ENCODE measurements at regions not wholly inside any gene's neighbourhood (a gene's known extent, or its start where the extent isn't known, plus 50 kb on each side); places are given as distances from the start of the nearest gene placed in this dataset.
A peak's percentile ranks its signal among the peaks of the same experiment; 100 is the strongest.

DNA sequence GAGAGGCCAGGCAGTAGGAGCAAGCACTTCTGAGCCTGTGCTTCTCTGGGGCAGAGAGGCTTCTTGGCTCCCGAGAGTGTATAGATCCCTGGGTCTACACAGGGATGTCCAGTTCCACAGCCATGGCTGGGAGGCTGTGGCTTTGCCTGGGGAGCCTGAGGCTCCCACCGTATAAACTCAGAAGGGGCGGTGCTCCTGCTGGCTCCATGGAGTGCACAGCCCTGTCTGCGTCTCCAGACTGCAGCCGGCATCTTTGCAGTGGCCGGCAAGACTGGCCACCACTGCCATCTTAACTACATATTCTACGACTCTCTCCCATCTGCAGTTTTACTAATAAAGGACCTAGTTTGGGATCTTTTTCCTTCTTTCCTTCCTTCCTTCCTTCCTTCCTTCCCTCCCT, 1253.8 kb downstream of the C4orf33 start:
- Histone ChIP-seq H3K27me3 (ENCODE audit: insufficient read depth, insufficient read length) (no peaks in the 10 kb centered on the region), H3K4me1 (ENCODE audit: insufficient read depth, insufficient read length) (no peaks in the 10 kb centered on the region), H3K9me3 (ENCODE audit: insufficient read depth, low read length) (no peaks in the 10 kb centered on the region), H3K4me3 (ENCODE audit: insufficient read length, low read depth) (no peak overlapping the region), H3K9ac (ENCODE audit: insufficient read length, low read depth) (no peak overlapping the region), H3K36me3 (ENCODE audit: insufficient read depth, insufficient read length, low read length) (no peaks in the 10 kb centered on the region)
- DNase-seq (ENCODE audit: low read depth, low spot score): no peak
- TF ChIP-seq SUZ12 (IDR thresholded peaks at IDR 0.05; ENCODE audit: extremely low read depth, insufficient read depth, insufficient read length): no peak
- TF ChIP-seq ZNF274 (IDR thresholded peaks at IDR 0.05; ENCODE audit: low read depth, low read length): no peak
- no peak for TF ChIP-seq YY1 (IDR thresholded peaks at IDR 0.05; ENCODE audit: insufficient read depth, insufficient read length)

DNA sequence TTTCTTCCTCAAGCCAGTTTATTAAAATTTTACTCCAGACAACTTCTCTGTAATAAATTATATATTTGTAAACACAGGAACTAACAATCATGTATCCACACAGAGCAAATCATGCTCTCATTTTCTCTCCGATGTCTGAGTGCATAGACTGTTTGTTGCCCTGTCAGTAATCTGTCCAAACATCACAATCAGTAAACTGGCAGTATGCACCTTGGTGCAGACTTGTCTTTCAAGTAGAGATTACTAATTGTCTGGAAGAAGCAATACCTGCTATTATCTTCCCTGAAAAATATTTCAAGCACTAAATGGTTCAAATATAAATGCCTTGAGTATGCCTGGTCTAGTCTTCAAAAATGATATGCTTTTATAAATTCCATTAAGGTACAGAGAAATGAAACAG, 1260.9 kb downstream of the C4orf33 start:
- Histone ChIP-seq H3K9me3 (ENCODE audit: insufficient read depth, low read length) (no peaks in the 10 kb centered on the region), H3K9ac (ENCODE audit: insufficient read length, low read depth) (no peak overlapping the region), H3K4me3 (ENCODE audit: insufficient read length, low read depth) (no peak overlapping the region), H3K36me3 (ENCODE audit: insufficient read depth, insufficient read length, low read length) (no peaks in the 10 kb centered on the region), H3K27me3 (ENCODE audit: insufficient read depth, insufficient read length) (no peaks in the 10 kb centered on the region), H3K4me1 (ENCODE audit: insufficient read depth, insufficient read length) (no peaks in the 10 kb centered on the region)
- no peak for DNase-seq (ENCODE audit: low read depth, low spot score)
- TF ChIP-seq SUZ12 (IDR thresholded peaks at IDR 0.05; ENCODE audit: extremely low read depth, insufficient read depth, insufficient read length) (no peak), ZNF274 (IDR thresholded peaks at IDR 0.05; ENCODE audit: low read depth, low read length) (no peak), YY1 (IDR thresholded peaks at IDR 0.05; ENCODE audit: insufficient read depth, insufficient read length) (no peak)

DNA sequence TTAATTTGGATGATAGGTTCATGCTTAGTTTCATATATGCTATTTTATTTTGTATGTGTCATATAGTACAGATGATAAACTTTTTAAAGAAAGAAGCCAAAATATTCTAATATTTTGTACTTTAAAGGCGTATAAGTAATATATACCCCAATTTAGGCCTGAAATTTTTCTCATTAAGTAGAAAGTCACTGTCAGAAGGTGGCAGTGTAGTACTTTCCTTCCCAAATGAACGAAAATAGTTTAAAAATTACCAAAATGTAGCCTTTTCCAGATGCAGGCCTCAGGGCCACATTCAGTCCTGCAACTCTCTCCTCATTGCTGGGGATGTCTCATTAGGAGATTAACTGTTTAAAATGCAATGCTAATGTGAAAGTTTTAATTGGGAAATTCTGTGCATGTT, 1263.6 kb downstream of the C4orf33 start:
- Histone ChIP-seq H3K4me3 (ENCODE audit: insufficient read length, low read depth) (no peak overlapping the region), H3K9ac (ENCODE audit: insufficient read length, low read depth) (no peak overlapping the region), H3K27me3 (ENCODE audit: insufficient read depth, insufficient read length) (no peaks in the 10 kb centered on the region), H3K9me3 (ENCODE audit: insufficient read depth, low read length) (no peaks in the 10 kb centered on the region), H3K36me3 (ENCODE audit: insufficient read depth, insufficient read length, low read length) (no peaks in the 10 kb centered on the region), H3K4me1 (ENCODE audit: insufficient read depth, insufficient read length) (no peaks in the 10 kb centered on the region)
- TF ChIP-seq YY1 (IDR thresholded peaks at IDR 0.05; ENCODE audit: insufficient read depth, insufficient read length) (no peak), ZNF274 (IDR thresholded peaks at IDR 0.05; ENCODE audit: low read depth, low read length) (no peak), SUZ12 (IDR thresholded peaks at IDR 0.05; ENCODE audit: extremely low read depth, insufficient read depth, insufficient read length) (no peak)
- peak; percentile 6 for DNase-seq (ENCODE audit: low read depth, low spot score)

DNA sequence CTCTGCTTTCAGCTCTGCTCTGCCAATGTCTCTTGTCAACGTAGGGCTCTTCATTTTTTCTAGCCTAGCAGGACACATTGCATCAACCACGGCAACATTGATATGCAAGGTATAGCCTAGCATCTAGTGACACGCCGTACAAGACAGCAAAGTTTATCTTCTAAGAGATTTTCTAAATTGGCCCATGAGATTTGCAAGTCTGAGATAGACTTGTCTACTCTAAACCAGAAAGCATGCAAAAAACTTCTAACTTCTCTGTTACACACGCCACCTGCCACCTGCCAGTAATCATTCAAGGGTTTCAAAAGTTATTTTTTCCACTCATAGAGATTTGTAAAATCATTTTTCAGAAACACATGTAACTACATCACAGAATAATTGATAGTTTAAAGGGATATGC, 1265.7 kb downstream of the C4orf33 start:
- no peaks in the 10 kb centered on the region for H3K27me3 ChIP-seq (ENCODE audit: insufficient read depth, insufficient read length)
- H3K9me3 ChIP-seq (ENCODE audit: insufficient read depth, low read length): no peaks in the 10 kb centered on the region
- H3K4me1 ChIP-seq (ENCODE audit: insufficient read depth, insufficient read length): no peaks in the 10 kb centered on the region
- H3K36me3 ChIP-seq (ENCODE audit: insufficient read depth, insufficient read length, low read length): no peaks in the 10 kb centered on the region
- TF ChIP-seq SUZ12 (IDR thresholded peaks at IDR 0.05; ENCODE audit: extremely low read depth, insufficient read depth, insufficient read length) (no peak), YY1 (IDR thresholded peaks at IDR 0.05; ENCODE audit: insufficient read depth, insufficient read length) (no peak), ZNF274 (IDR thresholded peaks at IDR 0.05; ENCODE audit: low read depth, low read length) (no peak)
- no peak overlapping the region for H3K4me3 ChIP-seq (ENCODE audit: insufficient read length, low read depth)
- DNase-seq (ENCODE audit: low read depth, low spot score): no peak
- H3K9ac ChIP-seq (ENCODE audit: insufficient read length, low read depth): no peak overlapping the region

DNA sequence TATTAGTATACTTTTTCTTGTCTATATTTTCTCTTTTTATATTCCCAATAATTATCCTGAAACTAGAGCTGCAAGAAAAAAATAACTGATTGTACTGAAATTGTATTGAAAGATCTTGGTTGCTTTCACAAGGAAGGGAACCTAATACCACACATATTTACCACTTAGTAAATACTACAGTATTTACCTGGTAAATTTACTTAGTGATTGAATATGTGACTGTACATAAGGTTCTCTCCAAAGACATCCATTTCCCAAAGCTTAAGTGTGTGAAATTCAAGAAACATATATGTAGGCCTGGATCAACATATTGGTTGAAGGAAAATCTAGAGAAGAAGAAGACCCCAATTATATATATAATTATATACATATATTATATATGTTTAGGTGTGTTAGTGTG, 1272.7 kb downstream of the C4orf33 start:
- Histone ChIP-seq H3K4me1 (ENCODE audit: insufficient read depth, insufficient read length) (no peaks in the 10 kb centered on the region), H3K36me3 (ENCODE audit: insufficient read depth, insufficient read length, low read length) (no peaks in the 10 kb centered on the region), H3K27me3 (ENCODE audit: insufficient read depth, insufficient read length) (no peaks in the 10 kb centered on the region), H3K9ac (ENCODE audit: insufficient read length, low read depth) (no peak overlapping the region), H3K4me3 (ENCODE audit: insufficient read length, low read depth) (no peak overlapping the region), H3K9me3 (ENCODE audit: insufficient read depth, low read length) (no peaks in the 10 kb centered on the region)
- no peak for DNase-seq (ENCODE audit: low read depth, low spot score)
- no peak for TF ChIP-seq ZNF274 (IDR thresholded peaks at IDR 0.05; ENCODE audit: low read depth, low read length)
- TF ChIP-seq SUZ12 (IDR thresholded peaks at IDR 0.05; ENCODE audit: extremely low read depth, insufficient read depth, insufficient read length): no peak
- no peak for TF ChIP-seq YY1 (IDR thresholded peaks at IDR 0.05; ENCODE audit: insufficient read depth, insufficient read length)

DNA sequence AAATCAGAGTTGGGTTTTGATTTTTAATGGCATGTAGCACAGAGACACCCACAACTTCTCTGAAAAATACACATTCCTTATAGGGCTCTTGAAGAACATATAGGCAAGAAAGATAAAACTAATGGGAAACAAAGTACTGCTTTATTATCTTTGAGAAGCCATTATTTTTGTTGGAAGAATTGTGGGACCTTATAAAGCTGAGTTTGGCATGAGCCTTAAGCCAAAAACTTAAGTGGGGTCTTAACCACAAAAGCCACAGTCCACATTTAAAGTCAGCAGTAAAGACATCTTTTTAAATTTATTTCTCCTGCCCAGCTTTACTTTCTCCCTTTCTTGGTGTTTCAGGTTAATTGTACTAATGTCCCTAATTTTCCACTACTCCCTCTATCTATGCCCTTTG, 1297.3 kb downstream of the C4orf33 start:
- Histone ChIP-seq H3K4me3 (ENCODE audit: insufficient read length, low read depth) (no peak overlapping the region), H3K4me1 (ENCODE audit: insufficient read depth, insufficient read length) (no peaks in the 10 kb centered on the region), H3K36me3 (ENCODE audit: insufficient read depth, insufficient read length, low read length) (no peaks in the 10 kb centered on the region), H3K9ac (ENCODE audit: insufficient read length, low read depth) (no peak overlapping the region), H3K9me3 (ENCODE audit: insufficient read depth, low read length) (no peaks in the 10 kb centered on the region), H3K27me3 (ENCODE audit: insufficient read depth, insufficient read length) (no peaks in the 10 kb centered on the region)
- TF ChIP-seq SUZ12 (IDR thresholded peaks at IDR 0.05; ENCODE audit: extremely low read depth, insufficient read depth, insufficient read length) (no peak), ZNF274 (IDR thresholded peaks at IDR 0.05; ENCODE audit: low read depth, low read length) (no peak), YY1 (IDR thresholded peaks at IDR 0.05; ENCODE audit: insufficient read depth, insufficient read length) (no peak)
- DNase-seq (ENCODE audit: low read depth, low spot score): no peak

DNA sequence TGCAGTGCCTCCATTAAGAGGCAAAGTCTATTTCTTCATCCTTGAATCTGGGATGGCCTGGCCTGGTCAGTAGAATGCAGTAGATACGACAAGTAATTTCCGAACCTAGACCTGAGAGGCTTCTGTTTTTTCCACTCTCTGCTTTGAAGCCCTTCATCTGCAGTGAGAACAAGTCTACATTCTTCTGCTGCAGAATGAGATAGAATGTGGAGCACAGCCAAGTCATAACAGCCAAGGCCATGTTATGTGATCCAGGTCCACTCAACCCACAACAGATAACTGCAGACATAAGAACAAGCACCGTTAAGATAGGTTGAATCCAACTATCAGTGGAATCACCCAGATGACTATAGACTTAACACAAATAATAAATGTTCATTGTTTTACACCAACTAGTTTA, 1297.7 kb downstream of the C4orf33 start:
- H3K36me3 ChIP-seq (ENCODE audit: insufficient read depth, insufficient read length, low read length): no peaks in the 10 kb centered on the region
- no peaks in the 10 kb centered on the region for H3K9me3 ChIP-seq (ENCODE audit: insufficient read depth, low read length)
- no peaks in the 10 kb centered on the region for H3K27me3 ChIP-seq (ENCODE audit: insufficient read depth, insufficient read length)
- H3K4me1 ChIP-seq (ENCODE audit: insufficient read depth, insufficient read length): no peaks in the 10 kb centered on the region
- no peak overlapping the region for H3K9ac ChIP-seq (ENCODE audit: insufficient read length, low read depth)
- no peak for DNase-seq (ENCODE audit: low read depth, low spot score)
- no peak for TF ChIP-seq ZNF274 (IDR thresholded peaks at IDR 0.05; ENCODE audit: low read depth, low read length)
- TF ChIP-seq SUZ12 (IDR thresholded peaks at IDR 0.05; ENCODE audit: extremely low read depth, insufficient read depth, insufficient read length): no peak
- no peak for TF ChIP-seq YY1 (IDR thresholded peaks at IDR 0.05; ENCODE audit: insufficient read depth, insufficient read length)
- H3K4me3 ChIP-seq (ENCODE audit: insufficient read length, low read depth): no peak overlapping the region

DNA sequence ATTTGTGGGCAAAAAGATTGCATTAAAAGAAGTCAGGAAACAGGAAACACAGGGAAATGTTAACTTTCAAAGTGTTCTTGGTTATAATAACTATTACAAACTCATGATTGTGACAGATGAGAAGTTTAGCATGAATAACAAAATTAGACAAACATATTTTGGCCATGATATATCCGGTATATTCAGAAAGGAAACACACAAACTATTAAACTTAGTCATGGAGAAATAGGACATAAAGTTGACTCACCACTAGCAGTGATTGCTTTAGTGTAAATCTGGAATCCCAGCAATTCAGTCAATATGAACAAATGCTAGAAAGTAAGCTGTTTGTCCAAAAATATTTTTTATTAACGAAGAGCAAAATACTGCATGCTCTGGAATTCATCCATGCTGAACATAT, 1299.9 kb downstream of the C4orf33 start:
- TF ChIP-seq YY1 (IDR thresholded peaks at IDR 0.05; ENCODE audit: insufficient read depth, insufficient read length) (no peak), ZNF274 (IDR thresholded peaks at IDR 0.05; ENCODE audit: low read depth, low read length) (no peak), SUZ12 (IDR thresholded peaks at IDR 0.05; ENCODE audit: extremely low read depth, insufficient read depth, insufficient read length) (no peak)
- H3K27me3 ChIP-seq (ENCODE audit: insufficient read depth, insufficient read length): no peaks in the 10 kb centered on the region
- no peaks in the 10 kb centered on the region for H3K36me3 ChIP-seq (ENCODE audit: insufficient read depth, insufficient read length, low read length)
- no peak overlapping the region for H3K4me3 ChIP-seq (ENCODE audit: insufficient read length, low read depth)
- no peaks in the 10 kb centered on the region for H3K4me1 ChIP-seq (ENCODE audit: insufficient read depth, insufficient read length)
- DNase-seq (ENCODE audit: low read depth, low spot score): no peak
- H3K9ac ChIP-seq (ENCODE audit: insufficient read length, low read depth): no peak overlapping the region
- H3K9me3 ChIP-seq (ENCODE audit: insufficient read depth, low read length): no peaks in the 10 kb centered on the region
